ENCODE measurements at regions not wholly inside any gene's neighbourhood (a gene's known extent, or its start where the extent isn't known, plus 50 kb on each side); places are given as distances from the start of the nearest gene placed in this dataset.

DNA sequence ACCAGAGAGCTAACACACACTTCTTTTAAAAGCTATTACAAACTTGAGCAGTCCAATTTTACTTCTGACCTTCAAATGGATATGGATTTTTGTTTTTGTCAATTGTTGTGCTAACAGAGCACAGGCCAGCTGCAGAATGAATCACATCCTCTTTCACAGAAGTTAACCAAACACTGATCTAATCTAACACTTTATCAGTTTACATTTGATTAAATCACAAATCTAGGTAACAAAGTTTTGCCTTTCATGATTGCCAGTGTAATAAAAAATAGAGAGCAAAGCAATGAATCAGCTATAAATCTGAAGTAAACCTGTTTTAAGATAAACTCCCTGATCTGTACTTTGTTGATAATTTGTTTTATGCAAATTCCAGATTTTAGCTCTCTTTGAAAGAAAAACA lies 273.1 kb upstream of the RGS6 start:
- 0 out of 5 replicates have a peak overlapping the region, but pooled peaks of 1 of the 2 experiments have one; percentile 9 for H3K4me3 Mint-ChIP-seq
- no peaks in the 10 kb centered on the region for H3K9me3 Mint-ChIP-seq
- Histone ChIP-seq H3K4ac (ENCODE audit: low read depth, low read length) (no peak overlapping the region), H2AK5ac (ENCODE audit: insufficient read length, low read length) (no peak overlapping the region), H3K9me3 (ENCODE audit: control insufficient read depth, low read depth, low read length) (no peaks in the 10 kb centered on the region), H3K9ac (ENCODE audit: extremely low read depth, insufficient read length, low read length) (no peak overlapping the region), H3K27ac (ENCODE audit: insufficient read length, low read depth, low read length) (no peak overlapping the region), H3K23me2 (ENCODE audit: insufficient read length, low read depth, low read length, poor library complexity, severe bottlenecking) (no peaks in the 10 kb centered on the region), H3K79me1 (ENCODE audit: insufficient read depth, low read depth, low read length, poor library complexity, severe bottlenecking) (no peaks in the 10 kb centered on the region), H2BK20ac (ENCODE audit: low read depth, low read length, poor library complexity, severe bottlenecking) (no peak overlapping the region), H3K18ac (ENCODE audit: insufficient read length, low read depth, low read length) (no peak overlapping the region), H2AFZ (ENCODE audit: low read length) (no peak overlapping the region), H2BK15ac (ENCODE audit: low read depth, low read length) (no peak overlapping the region), H4K20me1 (ENCODE audit: control insufficient read depth, insufficient read depth, insufficient read length) (no peaks in the 10 kb centered on the region), H3K14ac (ENCODE audit: insufficient read depth, low read length) (no peak overlapping the region), H4K91ac (ENCODE audit: insufficient read length, low read depth, low read length) (no peak overlapping the region), H2BK120ac (ENCODE audit: low read depth, low read length, poor library complexity, severe bottlenecking) (no peak overlapping the region), H3K56ac (ENCODE audit: insufficient read length, low read depth, low read length) (no peak overlapping the region), H4K5ac (ENCODE audit: insufficient read length, low read depth, low read length) (no peak overlapping the region), H2BK5ac (ENCODE audit: insufficient read length, low read length) (no peak overlapping the region), H3K27me3 (ENCODE audit: insufficient read depth, low read length) (no peaks in the 10 kb centered on the region), H3K4me2 (ENCODE audit: insufficient read depth, insufficient read length, low read length) (peak overlapping the region; percentile 14), H4K8ac (replicated peaks; ENCODE audit: insufficient read length, low read depth, low read length) (no peak overlapping the region), H3K4me1 (ENCODE audit: insufficient read depth, low read length) (peaks cover 7% of the 10 kb centered on the region; the same call in 1 of the 2 replicates), H3K79me2 (ENCODE audit: insufficient read depth, low read length) (no peaks in the 10 kb centered on the region), H3K23ac (ENCODE audit: insufficient read length, low read depth, low read length) (no peak overlapping the region), H2BK12ac (ENCODE audit: insufficient read length, low read depth, low read length) (no peak overlapping the region), H3T11ph (ENCODE audit: low read length) (no peak overlapping the region)
- H3K27ac Mint-ChIP-seq, result peak overlapping the region in 2 of 3 experiments; percentile 9 to 61; a peak in 2 of 7 replicates
- no peak for DNase-seq
- H3K27me3 Mint-ChIP-seq (ENCODE audit: low read depth), result no peaks in the 10 kb centered on the region
- H3K4me1 Mint-ChIP-seq, result peaks cover 35 to 52% of the 10 kb centered on the region in 2 experiments
- no peak for TF ChIP-seq CTCF (conservative IDR thresholded peaks at IDR 0.05)
- peaks cover 0 to 9% (median 0%) of the 10 kb centered on the region in 3 experiments; a peak in 4 of 7 replicates for H3K36me3 Mint-ChIP-seq (ENCODE audit: insufficient read depth in 1 of 3, low read depth in 3 of 3)
